H1 (cell line): ENCODE measurements at regions not wholly inside any gene's neighbourhood (a gene's known extent, or its start where the extent isn't known, plus 50 kb on each side); places are given as distances from the start of the nearest gene placed in this dataset.

Source experiments
- CTCF ChIA-PET: fragments of 300-600 bp; sonication (Branson Sonifier 250); formaldehyde crosslinking; loops from one replicate; lab custom pipeline; 2021; ENCODE audit not compliant: partially characterized antibody; lab: Charles Lee
- POLR2A ChIA-PET: fragments of 300-600 bp; sonication (Branson Sonifier 250); formaldehyde crosslinking; loops from one replicate; lab custom pipeline; 2021; ENCODE audit warnings: inconsistent platforms; ENCODE audit not compliant: partially characterized antibody; lab: Charles Lee
- DNase-seq, 2 experiments: peaks; one replicate each; pipeline versions ENCODE4 v3.0.0 to v3.0.0-alpha.2; 2010 to 2022; ENCODE audit warnings: low spot score in 2 of 2, low read depth in 1 of 2, mixed read lengths in 1 of 2
- FAIRE-seq: peaks from 2 replicates; lab custom pipeline; 2011; peaks lifted over from hg19 to GRCh38; lab: Jason Lieb, UNC
- H2AFZ ChIP-seq: 2 replicates; pipeline ENCODE4 v1.8.1; 2012; ENCODE audit warnings: low read length, inconsistent platforms
- H2AK5ac ChIP-seq: 2 replicates; pipeline ENCODE4 v1.6.1; 2013; ENCODE audit warnings: low read depth, low read length
- H2BK120ac ChIP-seq: replicated peaks from 2 replicates; pipeline ENCODE3; 2013; ENCODE audit warnings: low read depth, low read length, inconsistent platforms
- H2BK12ac ChIP-seq: 2 replicates; pipeline ENCODE4 v1.6.1; 2013; ENCODE audit warnings: low read depth, low read length
- H2BK15ac ChIP-seq: 2 replicates; pipeline ENCODE4 v1.6.1; 2013; ENCODE audit warnings: low read length
- H2BK20ac ChIP-seq: 2 replicates; pipeline ENCODE4 v1.6.1; 2013; ENCODE audit warnings: low read length
- H2BK5ac ChIP-seq: 2 replicates; pipeline ENCODE4 v1.6.1; 2013; ENCODE audit warnings: low read depth, low read length
- H3K14ac ChIP-seq: 2 replicates; pipeline ENCODE4 v1.6.1; 2013; ENCODE audit warnings: inconsistent platforms; ENCODE audit not compliant: insufficient read length
- H3K18ac ChIP-seq: 2 replicates; pipeline ENCODE4 v1.6.1; 2013; ENCODE audit warnings: low read length; ENCODE audit errors: extremely low read depth
- H3K23ac ChIP-seq: 2 replicates; pipeline ENCODE4 v1.6.1; 2013; ENCODE audit warnings: inconsistent platforms; ENCODE audit not compliant: insufficient read length
- H3K23me2 ChIP-seq: 2 replicates; pipeline ENCODE4 v1.6.1; 2013; ENCODE audit warnings: low read depth, low read length
- H3K27ac ChIP-seq: 2 replicates; pipeline ENCODE4 v1.6.1; 2011; ENCODE audit warnings: low read depth, low read length, inconsistent platforms
- H3K27me3 ChIP-seq, 4 experiments: replicated peaks in 1 of 4; 1 replicate in 1 of 4; 2 replicates in 3 of 4; pipeline versions ENCODE4 v1.6.1 to v1.8.1; 2011 to 2013; ENCODE audit warnings: low read length in 3 of 4, mild to moderate bottlenecking in 3 of 4, inconsistent platforms in 2 of 4, mixed read lengths in 2 of 4, moderate library complexity in 1 of 4; ENCODE audit not compliant: control insufficient read depth in 3 of 4, insufficient read depth in 3 of 4; ENCODE audit errors: extremely low read depth in 1 of 4
- H3K36me3 ChIP-seq, 4 experiments: 2 replicates each; pipeline versions ENCODE4 v1.6.1 to v1.8.1; 2011 to 2013; ENCODE audit warnings: mild to moderate bottlenecking in 4 of 4, low read length in 3 of 4, moderate library complexity in 2 of 4, control low read depth in 1 of 4, inconsistent platforms in 1 of 4; ENCODE audit not compliant: insufficient read depth in 4 of 4, control insufficient read depth in 2 of 4
- H3K4ac ChIP-seq: replicated peaks from 2 replicates; pipeline ENCODE3; 2013; ENCODE audit warnings: low read length, low read depth, mixed read lengths, inconsistent platforms; ENCODE audit not compliant: insufficient read length
- H3K4me1 ChIP-seq, 4 experiments: replicated peaks in 1 of 4; 1 replicate in 1 of 4; 2 replicates in 3 of 4; pipeline versions ENCODE4 v1.6.1 to v1.8.1; 2011 to 2013; ENCODE audit warnings: low read length in 3 of 4, inconsistent platforms in 2 of 4, mixed read lengths in 1 of 4; ENCODE audit not compliant: insufficient read depth in 4 of 4, control insufficient read depth in 3 of 4
- H3K4me2 ChIP-seq, 2 experiments: 2 replicates each; pipeline versions ENCODE4 v1.6.1 to v1.8.1; 2011 to 2013; ENCODE audit warnings: low read depth in 2 of 2, low read length in 2 of 2, control low read depth in 1 of 2, inconsistent platforms in 1 of 2, mild to moderate bottlenecking in 1 of 2; ENCODE audit not compliant: insufficient read depth in 1 of 2
- H3K4me3 ChIP-seq, 4 experiments: fragments of 200-600, 300-600 bp in 1 of 4; sonication (generic), shearing (Covaris generic), sonication (Bioruptor Twin) in 1 of 4; 2 replicates each; pipeline versions ENCODE4 v1.5.1 to v1.8.1; 2011 to 2016; ENCODE audit warnings: low read length in 4 of 4, low read depth in 3 of 4, control low read depth in 2 of 4, inconsistent platforms in 2 of 4, mild to moderate bottlenecking in 2 of 4, mixed read lengths in 1 of 4, moderate library complexity in 1 of 4; ENCODE audit not compliant: insufficient read depth in 2 of 4; ENCODE audit errors: extremely low read depth in 1 of 4
- H3K56ac ChIP-seq: replicated peaks from 2 replicates; pipeline ENCODE3; 2013; ENCODE audit warnings: low read depth, mild to moderate bottlenecking, mixed read lengths, low read length, inconsistent platforms; ENCODE audit not compliant: insufficient read length
- H3K79me1 ChIP-seq: 2 replicates; pipeline ENCODE4 v1.6.1; 2013; ENCODE audit warnings: low read depth, low read length, control low read depth
- H3K79me2 ChIP-seq, 2 experiments: 2 replicates each; pipeline versions ENCODE4 v1.6.1 to v1.8.1; 2012 to 2013; ENCODE audit warnings: low read length in 2 of 2, mild to moderate bottlenecking in 2 of 2, inconsistent platforms in 1 of 2; ENCODE audit not compliant: insufficient read depth in 2 of 2, control insufficient read depth in 1 of 2
- H3K9ac ChIP-seq, 4 experiments: replicated peaks in 1 of 4; 1 replicate in 1 of 4; 2 replicates in 3 of 4; pipeline versions ENCODE4 v1.6.1 to v1.8.1; 2011 to 2013; ENCODE audit warnings: low read depth in 3 of 4, low read length in 3 of 4, control low read depth in 2 of 4, mild to moderate bottlenecking in 2 of 4, moderate library complexity in 2 of 4, inconsistent platforms in 1 of 4; ENCODE audit errors: extremely low read depth in 1 of 4
- H3K9me3 ChIP-seq, 2 experiments: 2 replicates each; pipeline versions ENCODE4 v1.6.1 to v1.8.1; 2012 to 2013; ENCODE audit warnings: mild to moderate bottlenecking in 2 of 2, moderate library complexity in 2 of 2, control low read depth in 1 of 2, inconsistent platforms in 1 of 2, low read depth in 1 of 2, low read length in 1 of 2, mixed read lengths in 1 of 2; ENCODE audit not compliant: insufficient read depth in 2 of 2
- H4K20me1 ChIP-seq, 2 experiments: replicated peaks in 1 of 2; 2 replicates each; pipeline versions ENCODE3 to v1.8.1; 2011 to 2013; ENCODE audit warnings: inconsistent platforms in 2 of 2, low read length in 2 of 2, mild to moderate bottlenecking in 1 of 2; ENCODE audit not compliant: insufficient read depth in 2 of 2, control insufficient read depth in 1 of 2
- H4K5ac ChIP-seq: 2 replicates; pipeline ENCODE4 v1.6.1; 2013; ENCODE audit warnings: low read length, low read depth, mixed read lengths, inconsistent platforms; ENCODE audit not compliant: insufficient read length
- H4K8ac ChIP-seq: 2 replicates; pipeline ENCODE4 v1.8.0; 2013; ENCODE audit warnings: mild to moderate bottlenecking, moderate library complexity, low read length, inconsistent platforms; ENCODE audit not compliant: insufficient read depth; ENCODE audit errors: extremely low read depth
- H4K91ac ChIP-seq: replicated peaks from 2 replicates; pipeline ENCODE3; 2013; ENCODE audit warnings: low read length, mixed read lengths, inconsistent platforms; ENCODE audit not compliant: insufficient read length
- JUND ChIP-seq: IDR thresholded peaks from 2 replicates; pipeline ENCODE4 v1.6.1; 2011; ENCODE audit warnings: mild to moderate bottlenecking, improper control_type of control experiment, low read length
- RBBP5 ChIP-seq: IDR thresholded peaks from 2 replicates; pipeline ENCODE4 v1.7.1; 2012; ENCODE audit warnings: low read depth, mild to moderate bottlenecking, inconsistent platforms, low read length, moderate library complexity, borderline replicate concordance
- TCF12 ChIP-seq: IDR thresholded peaks from 2 replicates; pipeline ENCODE4 v1.6.1; 2011; ENCODE audit warnings: low read depth, mild to moderate bottlenecking, low read length
- WGBS, 2 experiments: shearing (Covaris generic) in 1 of 2; methylation state at CpG; one replicate each; pipeline versions ENCODE4 v1.1.6 to v1.1.7; 2013 to 2015; ENCODE audit warnings: low lambda C conversion rate in 2 of 2, mixed read lengths in 2 of 2, inconsistent platforms in 1 of 2, low coverage in 1 of 2, missing lambda C conversion rate in 1 of 2; ENCODE audit not compliant: insufficient replicate concordance in 2 of 2, insufficient coverage in 1 of 2, insufficient read length in 1 of 2; ENCODE audit errors: extremely low coverage in 1 of 2, missing lambda C conversion rate in 1 of 2; 5-methylcytosine and 5-hydroxymethylcytosine counted together

- no peaks in the 10 kb centered on the region for H3K36me3 ChIP-seq
- H4K5ac ChIP-seq = no peak overlapping the region
- H3K4ac ChIP-seq = no peak overlapping the region
- H4K20me1 ChIP-seq = no peaks in the 10 kb centered on the region
- no peak overlapping the region for H3K9ac ChIP-seq
- no peak overlapping the region for H2AK5ac ChIP-seq
- H3K4me3 ChIP-seq = no peak overlapping the region
- no peak overlapping the region for H4K8ac ChIP-seq
- H3K27me3 ChIP-seq = no peaks in the 10 kb centered on the region
- no peak overlapping the region for H2BK15ac ChIP-seq
- H4K91ac ChIP-seq = no peak overlapping the region
- no peak for DNase-seq
- H3K14ac ChIP-seq = no peak overlapping the region
- no peaks in the 10 kb centered on the region for H3K79me1 ChIP-seq
- no peak overlapping the region for H3K56ac ChIP-seq
- 0 out of 2 replicates have a peak overlapping the region, but pooled peaks have one; percentile 19 for H2AFZ ChIP-seq
- no peak overlapping the region for H2BK20ac ChIP-seq
- no peaks in the 10 kb centered on the region for H3K4me1 ChIP-seq
- no peak overlapping the region for H2BK120ac ChIP-seq
- H3K23ac ChIP-seq = no peak overlapping the region
- no peak overlapping the region for H3K27ac ChIP-seq
- 90% methylated on average over 1 of the region's 1 CpG; no CpG with 5 or more reads in 1 of the 2 experiments for WGBS, 2 experiments
- POLR2A ChIA-PET = no interaction called here
- no peak overlapping the region for H3K18ac ChIP-seq
- H3K79me2 ChIP-seq = no peaks in the 10 kb centered on the region
- CTCF ChIA-PET = no interaction called here
- H3K23me2 ChIP-seq = no peaks in the 10 kb centered on the region
- no peak overlapping the region for H2BK5ac ChIP-seq
- no peaks in the 10 kb centered on the region for H3K9me3 ChIP-seq
- FAIRE-seq = no peak
- H3K4me2 ChIP-seq = no peak overlapping the region
- no peak overlapping the region for H2BK12ac ChIP-seq
- no peak for TF ChIP-seq JUND
- TF ChIP-seq RBBP5 = no peak
- TF ChIP-seq TCF12 = no peak
These were observed 438.9 kb downstream of the NAV3 start for GRCh38 chr12:78269620-78270019.
